Endodermal cell (in vitro differentiated cells): ENCODE measurements at regions not wholly inside any gene's neighbourhood (a gene's known extent, or its start where the extent isn't known, plus 50 kb on each side); places are given as distances from the start of the nearest gene placed in this dataset.

Experiments used
- DNase-seq: peaks from one replicate; pipeline ENCODE4 v3.0.0-alpha.2; 2017
- H3K27ac ChIP-seq: 2 replicates; pipeline ENCODE4 v1.5.1; 2013; ENCODE audit warnings: mild to moderate bottlenecking, low read depth, low read length, moderate library complexity
- H3K27me3 ChIP-seq: 2 replicates; pipeline ENCODE4 v1.6.1; 2013; ENCODE audit warnings: mild to moderate bottlenecking, low read length, moderate library complexity; ENCODE audit not compliant: insufficient read depth, control insufficient read depth, poor library complexity, severe bottlenecking
- H3K36me3 ChIP-seq: 2 replicates; pipeline ENCODE4 v1.7.0; 2013; ENCODE audit warnings: mild to moderate bottlenecking, low read length, moderate library complexity; ENCODE audit not compliant: control insufficient read depth, insufficient read depth
- H3K4me1 ChIP-seq: one replicate; pipeline ENCODE4 v1.7.0; 2013; ENCODE audit warnings: low read length; ENCODE audit not compliant: control insufficient read depth, insufficient read depth
- H3K4me3 ChIP-seq: 2 replicates; pipeline ENCODE4 v1.5.1; 2013; ENCODE audit warnings: mild to moderate bottlenecking, low read length, moderate library complexity
- H3K9ac ChIP-seq: 2 replicates; pipeline ENCODE4 v1.6.1; 2013; ENCODE audit warnings: mild to moderate bottlenecking, low read length, moderate library complexity; ENCODE audit not compliant: poor library complexity, severe bottlenecking; ENCODE audit errors: extremely low read depth
- H3K9me3 ChIP-seq: 2 replicates; pipeline ENCODE4 v1.6.1; 2013; ENCODE audit warnings: mild to moderate bottlenecking, low read length, moderate library complexity; ENCODE audit not compliant: control insufficient read depth
- H3K27ac Mint-ChIP-seq: 2 replicates; pipeline ENCODE4 v1.8.0; 2020; ENCODE audit warnings: mixed read lengths
- H3K27me3 Mint-ChIP-seq: 2 replicates; pipeline ENCODE4 v1.8.0; 2021; ENCODE audit warnings: mild to moderate bottlenecking, mixed read lengths; ENCODE audit not compliant: insufficient read depth
- H3K36me3 Mint-ChIP-seq: 2 replicates; pipeline ENCODE4 v1.8.0; 2020; ENCODE audit warnings: low read depth, mixed read lengths
- H3K4me1 Mint-ChIP-seq: 2 replicates; pipeline ENCODE4 v1.8.0; 2020; ENCODE audit warnings: mixed read lengths
- H3K4me3 Mint-ChIP-seq: 2 replicates; pipeline ENCODE4 v1.8.0; 2020; ENCODE audit warnings: mild to moderate bottlenecking, moderate library complexity, mixed read lengths
- H3K9me3 Mint-ChIP-seq: 2 replicates; pipeline ENCODE4 v1.8.0; 2020; ENCODE audit warnings: mild to moderate bottlenecking, mixed read lengths
- WGBS, 2 experiments: methylation state at CpG; one replicate each; pipeline versions ENCODE4 v1.1.5 to v1.1.7; 2013; ENCODE audit warnings: missing lambda C conversion rate in 2 of 2, mixed read lengths in 1 of 2; ENCODE audit not compliant: insufficient coverage in 1 of 2, insufficient read length in 1 of 2; 5-methylcytosine and 5-hydroxymethylcytosine counted together
- TF ChIP-seq, protein P1 (sequence below): fragments of 200-600 bp; sonication (generic); conservative IDR thresholded peaks from 2 replicates; pipeline ENCODE4 v1.5.0; 2021; ENCODE audit warnings: antibody characterized with exemption, mild to moderate bottlenecking

DNA sequence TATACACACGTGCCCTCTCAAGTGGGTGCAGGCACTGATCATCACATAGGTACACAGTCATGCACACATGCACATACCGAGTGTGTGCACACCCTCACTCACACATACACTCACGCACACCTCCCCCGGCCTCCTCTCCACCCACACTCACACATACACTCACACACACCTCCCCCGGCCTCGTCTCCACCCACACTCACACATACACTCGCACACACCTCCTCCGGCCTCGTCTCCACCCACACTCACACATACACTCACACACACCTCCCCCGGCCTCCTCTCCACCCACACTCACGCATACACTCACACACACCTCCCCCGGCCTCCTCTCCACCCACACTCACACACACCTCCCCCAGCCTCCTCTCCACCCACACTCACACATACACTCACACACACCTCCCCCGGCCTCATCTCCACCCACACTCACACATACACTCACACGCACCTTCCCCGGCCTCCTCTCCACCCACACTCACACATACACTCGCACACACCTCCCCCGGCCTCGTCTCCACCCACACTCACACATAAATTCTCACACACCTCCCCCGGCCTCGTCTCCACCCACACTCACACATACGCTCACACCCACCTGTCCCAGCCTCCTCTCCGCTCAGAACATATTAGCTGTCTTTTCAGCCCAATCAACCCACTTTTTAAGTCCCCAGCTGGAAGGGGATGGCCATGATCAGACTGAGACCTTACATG, 105.2 kb upstream of the VSTM2B start:
- TF ChIP-seq, protein P1, sequence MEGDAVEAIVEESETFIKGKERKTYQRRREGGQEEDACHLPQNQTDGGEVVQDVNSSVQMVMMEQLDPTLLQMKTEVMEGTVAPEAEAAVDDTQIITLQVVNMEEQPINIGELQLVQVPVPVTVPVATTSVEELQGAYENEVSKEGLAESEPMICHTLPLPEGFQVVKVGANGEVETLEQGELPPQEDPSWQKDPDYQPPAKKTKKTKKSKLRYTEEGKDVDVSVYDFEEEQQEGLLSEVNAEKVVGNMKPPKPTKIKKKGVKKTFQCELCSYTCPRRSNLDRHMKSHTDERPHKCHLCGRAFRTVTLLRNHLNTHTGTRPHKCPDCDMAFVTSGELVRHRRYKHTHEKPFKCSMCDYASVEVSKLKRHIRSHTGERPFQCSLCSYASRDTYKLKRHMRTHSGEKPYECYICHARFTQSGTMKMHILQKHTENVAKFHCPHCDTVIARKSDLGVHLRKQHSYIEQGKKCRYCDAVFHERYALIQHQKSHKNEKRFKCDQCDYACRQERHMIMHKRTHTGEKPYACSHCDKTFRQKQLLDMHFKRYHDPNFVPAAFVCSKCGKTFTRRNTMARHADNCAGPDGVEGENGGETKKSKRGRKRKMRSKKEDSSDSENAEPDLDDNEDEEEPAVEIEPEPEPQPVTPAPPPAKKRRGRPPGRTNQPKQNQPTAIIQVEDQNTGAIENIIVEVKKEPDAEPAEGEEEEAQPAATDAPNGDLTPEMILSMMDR = no peak
- Histone ChIP-seq H3K9me3 (no peaks in the 10 kb centered on the region), H3K27me3 (no peaks in the 10 kb centered on the region), H3K36me3 (no peaks in the 10 kb centered on the region), H3K4me1 (no peaks in the 10 kb centered on the region), H3K27ac (no peak overlapping the region), H3K4me3 (no peak overlapping the region), H3K9ac (no peak overlapping the region)
- no peak overlapping the region for H3K4me3 Mint-ChIP-seq
- no peak for DNase-seq
- no peaks in the 10 kb centered on the region for H3K36me3 Mint-ChIP-seq
- peaks cover 8% of the 10 kb centered on the region for H3K9me3 Mint-ChIP-seq
- no peak overlapping the region for H3K27ac Mint-ChIP-seq
- H3K4me1 Mint-ChIP-seq = no peaks in the 10 kb centered on the region
- 91 to 95% methylated on average over 6 to 22 of the region's 22 CpGs for WGBS, 2 experiments
- peaks cover 3% of the 10 kb centered on the region for H3K27me3 Mint-ChIP-seq

DNA sequence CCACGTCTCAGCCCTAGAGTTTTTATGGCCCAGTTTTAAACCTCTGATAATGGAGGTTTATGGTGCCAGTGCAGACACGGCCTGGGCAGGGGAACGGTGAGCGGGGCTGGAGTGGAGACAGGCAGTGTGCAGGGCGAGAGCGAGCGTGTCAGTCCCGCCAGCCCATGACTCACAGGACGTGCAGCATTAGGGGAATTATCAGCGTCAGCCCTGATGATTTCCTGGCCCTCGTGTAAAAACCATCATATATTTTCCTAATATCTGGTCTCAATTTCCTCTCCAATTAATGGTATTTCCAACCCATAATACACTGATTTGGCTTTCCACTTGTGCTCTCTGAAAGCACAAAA, 104.6 kb upstream of the VSTM2B start:
- no peaks in the 10 kb centered on the region for H3K9me3 ChIP-seq
- DNase-seq = no peak
- Mint-ChIP-seq H3K27ac (no peak overlapping the region), H3K27me3 (peaks cover 3% of the 10 kb centered on the region), H3K4me3 (no peak overlapping the region), H3K9me3 (peaks cover 13% of the 10 kb centered on the region), H3K36me3 (no peaks in the 10 kb centered on the region), H3K4me1 (no peaks in the 10 kb centered on the region)
- no peaks in the 10 kb centered on the region for H3K4me1 ChIP-seq
- no peak overlapping the region for H3K9ac ChIP-seq
- no peaks in the 10 kb centered on the region for H3K36me3 ChIP-seq
- no peaks in the 10 kb centered on the region for H3K27me3 ChIP-seq
- no peak overlapping the region for H3K27ac ChIP-seq
- 83 to 89% methylated on average over 11 of the region's 11 CpGs for WGBS, 2 experiments
- no peak overlapping the region for H3K4me3 ChIP-seq
- TF ChIP-seq, protein P1 = no peak

DNA sequence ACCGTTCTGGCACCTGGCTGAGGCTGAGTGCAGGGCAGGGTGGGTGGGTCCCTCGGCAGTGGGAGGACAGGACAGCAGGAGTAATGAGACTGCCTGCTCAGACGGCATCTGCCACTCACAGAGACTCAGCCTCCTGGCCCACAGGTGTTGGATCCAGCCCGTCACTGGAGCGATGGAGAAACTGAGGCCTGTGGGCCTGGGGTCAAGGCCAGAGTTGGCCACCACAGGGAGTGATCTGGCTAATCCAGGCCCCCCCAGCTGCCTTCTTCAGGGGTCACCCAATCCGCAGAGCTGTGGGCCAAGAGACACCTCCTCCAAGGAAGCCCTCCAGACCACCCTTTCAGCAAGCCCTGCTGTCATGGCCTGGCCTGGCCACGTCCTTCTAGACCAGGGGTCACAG, 103.7 kb upstream of the VSTM2B start:
- 86 to 100% methylated on average over 1 to 7 of the region's 7 CpGs for WGBS, 2 experiments
- Histone ChIP-seq H3K9me3 (peaks cover under 1% of the 10 kb centered on the region), H3K36me3 (no peaks in the 10 kb centered on the region), H3K4me3 (no peak overlapping the region), H3K27ac (no peak overlapping the region), H3K9ac (no peak overlapping the region), H3K27me3 (no peaks in the 10 kb centered on the region), H3K4me1 (no peaks in the 10 kb centered on the region)
- Mint-ChIP-seq H3K36me3 (no peaks in the 10 kb centered on the region), H3K9me3 (peaks cover 22% of the 10 kb centered on the region), H3K27ac (no peak overlapping the region), H3K27me3 (peaks cover 3% of the 10 kb centered on the region), H3K4me3 (no peak overlapping the region), H3K4me1 (no peaks in the 10 kb centered on the region)
- TF ChIP-seq, protein P1 = no peak
- DNase-seq = no peak
